GM19452 (cell line): ENCODE measurements at regions not wholly inside any gene's neighbourhood (a gene's known extent, or its start where the extent isn't known, plus 50 kb on each side); places are given as distances from the start of the nearest gene placed in this dataset.

ENCODE experiments used
- ATAC-seq: cut with Tn5 transposase; IDR thresholded peaks from one replicate; pipeline ENCODE4 v1.9.1; 2021; ENCODE audit not compliant: unreplicated experiment

GRCh38 chr15:79656151-79657000 lies 224.2 kb downstream of the MINAR1 start:
- no peak for ATAC-seq

DNA sequence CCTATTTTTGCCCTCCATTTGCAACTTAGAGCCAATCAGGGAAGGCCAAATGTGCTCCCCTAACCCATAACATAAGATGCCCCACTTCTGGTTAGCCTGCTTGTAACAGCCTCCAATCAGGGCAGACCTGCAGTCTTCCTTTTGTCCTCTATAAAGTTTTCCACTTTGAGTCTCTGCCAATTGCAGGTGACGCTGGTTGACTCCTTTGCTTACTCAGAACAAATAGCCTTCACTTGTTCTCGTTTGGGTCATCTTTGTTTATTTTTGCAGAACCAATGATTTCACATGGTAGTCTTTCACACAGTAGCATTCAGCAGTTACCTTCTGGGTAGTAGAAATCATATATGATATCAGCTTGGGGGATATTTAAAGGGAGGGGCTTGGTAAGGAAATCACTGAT lies 225.6 kb downstream of the MINAR1 start:
- no peak for ATAC-seq

- ATAC-seq: no peak
Measured at GRCh38 chr15:79659691-79660090, 227.6 kb downstream of the MINAR1 start.

DNA sequence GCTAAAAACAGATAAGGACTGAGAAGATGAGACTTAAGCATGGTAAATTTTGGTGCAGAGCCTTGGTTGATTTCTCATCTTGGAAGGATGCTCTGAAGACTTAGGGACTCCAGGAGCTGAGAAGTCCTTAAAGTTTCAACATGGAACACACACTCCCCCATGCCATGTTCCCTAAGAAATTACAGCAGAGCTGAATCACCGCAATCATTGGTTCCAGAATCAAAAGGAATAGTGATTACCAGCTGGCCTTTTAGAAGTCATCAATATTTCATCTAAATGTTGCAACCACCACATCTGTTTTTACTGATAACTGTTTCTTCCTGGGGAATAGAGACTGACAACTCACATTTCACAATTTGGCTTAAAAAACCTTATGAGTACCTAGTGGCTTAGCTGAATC lies 229.3 kb downstream of the MINAR1 start:
- no peak for ATAC-seq

GRCh38 chr15:79673416-79674123 lies 223.2 kb downstream of the MTHFS start:
- peak; percentile 85 for ATAC-seq

GRCh38 chr15:79674124-79674465 lies 222.7 kb downstream of the MTHFS start:
- no peak for ATAC-seq

GRCh38 chr15:79675982-79676381 lies 220.8 kb downstream of the MTHFS start:
- no peak for ATAC-seq

DNA sequence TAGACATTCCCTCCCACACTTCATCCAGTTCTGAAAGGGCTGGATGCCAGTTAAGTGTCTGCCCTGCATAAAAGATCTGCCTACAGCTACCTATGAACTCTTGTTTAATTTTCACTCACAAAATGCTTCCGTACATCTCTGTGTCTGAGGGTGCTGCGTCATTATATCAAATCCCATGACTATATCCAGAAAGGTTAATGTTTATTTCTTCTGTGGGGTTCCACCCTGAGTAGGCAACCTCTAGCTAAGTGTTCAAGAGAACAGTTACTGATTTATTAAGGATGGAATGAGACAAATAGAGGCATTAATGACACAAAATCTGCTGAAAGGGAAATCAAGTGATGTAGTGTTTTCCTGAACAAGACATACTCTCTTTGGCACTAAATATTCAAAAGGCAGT lies 220.2 kb downstream of the MTHFS start:
- ATAC-seq: no peak

DNA sequence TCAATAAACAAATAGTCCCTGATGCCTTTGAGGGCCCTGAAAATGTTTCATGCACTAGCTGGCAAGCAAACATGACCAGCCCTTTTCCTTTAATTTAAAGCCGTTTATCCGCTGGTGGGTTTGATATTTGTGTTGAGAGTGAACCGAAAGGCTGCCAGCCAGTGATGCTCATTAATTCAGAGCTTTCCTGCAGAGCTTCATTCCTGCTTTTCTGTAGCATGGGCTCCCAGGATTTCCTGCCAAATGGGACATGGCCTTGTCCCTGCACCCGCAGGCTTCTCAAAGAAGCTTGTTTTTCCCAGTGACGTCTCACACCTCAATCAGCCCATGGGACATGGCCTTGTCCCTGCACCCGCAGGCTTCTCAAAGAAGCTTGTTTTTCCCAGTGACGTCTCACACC lies 219.6 kb downstream of the MTHFS start:
- ATAC-seq: no peak

GRCh38 chr15:79678032-79678701 lies 218.6 kb downstream of the MTHFS start:
- ATAC-seq: no peak

GRCh38 chr15:79680720-79681119 lies 216.1 kb downstream of the MTHFS start:
- no peak for ATAC-seq

GRCh38 chr15:79682285-79682684 lies 214.5 kb downstream of the MTHFS start:
- no peak for ATAC-seq

GRCh38 chr15:79682851-79683288 lies 213.9 kb downstream of the MTHFS start:
- no peak for ATAC-seq

GRCh38 chr15:79689030-79689429 lies 207.8 kb downstream of the MTHFS start:
- no peak for ATAC-seq

DNA sequence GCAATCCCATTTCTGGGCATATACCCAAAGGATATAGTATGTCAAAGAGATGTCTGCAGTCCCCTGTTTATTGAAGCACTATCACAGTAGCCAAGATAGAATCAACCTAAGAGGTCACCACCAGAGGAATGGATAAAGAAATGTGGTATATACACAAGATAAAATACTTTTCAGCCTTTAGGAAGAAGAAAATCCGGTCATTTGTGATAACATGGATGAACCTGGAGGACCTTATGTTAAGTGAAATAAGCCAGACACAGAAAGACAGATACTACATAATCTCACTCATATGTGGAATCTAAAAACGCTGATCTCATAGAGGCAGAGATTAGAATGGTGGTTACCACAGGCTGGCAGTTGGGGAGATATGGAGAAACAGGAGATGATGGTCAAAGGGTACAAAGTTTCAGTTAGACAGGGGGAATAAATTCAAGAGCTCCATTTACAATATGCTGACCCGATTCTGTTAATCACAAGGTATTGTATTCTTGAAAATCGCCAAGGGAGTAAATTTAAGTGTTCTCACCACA lies 195.8 kb downstream of the MTHFS start:
- ATAC-seq: no peak

- ATAC-seq: no peak
Measured at GRCh38 chr15:79702621-79703020, 194.2 kb downstream of the MTHFS start.

DNA sequence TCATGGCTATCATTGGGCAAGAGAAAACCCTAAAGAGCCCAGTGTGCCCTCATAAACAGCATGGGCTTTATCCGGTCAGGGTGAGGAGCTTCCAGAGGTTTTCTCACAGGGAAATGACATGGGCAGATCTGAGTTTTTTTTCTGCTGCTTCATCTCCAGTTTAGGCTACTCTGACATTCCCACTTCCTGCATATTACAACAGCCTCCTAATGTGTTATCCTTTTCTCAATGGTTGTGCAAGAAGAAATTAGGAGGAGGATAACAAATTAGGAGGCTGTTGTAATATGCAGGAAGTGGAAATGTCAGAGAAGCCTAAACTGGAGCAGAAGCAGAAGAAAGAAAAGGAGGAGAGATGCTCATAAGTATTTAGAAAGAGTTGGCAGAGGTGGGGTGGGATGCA lies 175.6 kb downstream of the MTHFS start:
- ATAC-seq: no peak

DNA sequence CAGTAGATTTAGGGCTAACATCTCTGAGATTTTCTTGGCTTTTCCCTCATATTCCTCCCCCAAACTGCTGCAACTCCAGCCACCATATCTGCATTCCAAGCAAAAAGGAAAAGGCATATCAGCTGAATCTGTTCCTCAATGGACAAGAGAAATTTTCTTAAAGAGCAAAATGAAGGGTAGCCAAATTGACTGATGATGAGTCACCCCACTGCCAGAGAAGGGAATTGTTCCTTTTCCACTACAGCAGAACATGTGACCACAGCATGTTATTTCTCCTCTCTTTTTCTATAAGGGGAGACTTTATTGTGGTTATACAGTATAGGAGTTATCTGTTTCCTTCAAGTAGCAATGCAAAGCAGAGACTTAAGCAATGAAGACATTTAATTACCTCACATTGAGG lies 172.5 kb downstream of the MTHFS start:
- ATAC-seq: no peak

GRCh38 chr15:79724804-79725203 lies 172.0 kb downstream of the MTHFS start:
- no peak for ATAC-seq

DNA sequence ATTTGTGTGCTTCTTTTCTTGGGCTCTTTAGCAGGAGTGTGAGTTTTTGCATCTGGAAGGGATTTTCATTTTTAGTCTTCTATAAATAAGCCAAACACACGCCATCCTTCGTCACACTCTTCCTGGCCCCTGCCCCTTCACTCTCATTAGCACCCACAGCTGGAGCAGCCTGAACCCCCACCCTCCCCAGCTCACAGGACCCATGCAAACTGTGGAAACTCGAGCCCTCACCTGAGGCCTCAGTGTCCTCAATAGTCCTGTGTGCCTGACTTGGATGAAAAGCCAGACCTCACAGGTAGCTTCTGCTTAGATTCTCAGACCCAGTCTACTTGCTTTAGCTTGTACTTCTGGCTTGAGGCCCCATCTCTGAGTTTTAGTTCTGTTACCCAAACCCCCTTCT lies 167.9 kb downstream of the MTHFS start:
- ATAC-seq: no peak

- ATAC-seq: no peak
Measured at GRCh38 chr15:79736435-79737000, 160.3 kb downstream of the MTHFS start.
